B cell (primary cell): ENCODE measurements at regions not wholly inside any gene's neighbourhood (a gene's known extent, or its start where the extent isn't known, plus 50 kb on each side); places are given as distances from the start of the nearest gene placed in this dataset.

Experiments
- CTCF ChIP-seq: fragments of 200-600 bp; IDR thresholded peaks from one replicate; pipeline ENCODE4 v1.8.0; 2022; ENCODE audit warnings: antibody characterized with exemption, mild to moderate bottlenecking
- EZH2 ChIP-seq: IDR thresholded peaks from 2 replicates; pipeline ENCODE4 v1.6.1; 2012; ENCODE audit warnings: borderline replicate concordance, low read depth, mild to moderate bottlenecking, moderate library complexity, low read length; ENCODE audit not compliant: insufficient read depth, poor library complexity, severe bottlenecking

- no peak for TF ChIP-seq CTCF
- TF ChIP-seq EZH2, result no peak
These were observed 259.8 kb upstream of the NR5A2 start for GRCh38 chr1:199767700-199768099.
